ENCODE measurements at regions not wholly inside any gene's neighbourhood (a gene's known extent, or its start where the extent isn't known, plus 50 kb on each side); places are given as distances from the start of the nearest gene placed in this dataset.

DNA sequence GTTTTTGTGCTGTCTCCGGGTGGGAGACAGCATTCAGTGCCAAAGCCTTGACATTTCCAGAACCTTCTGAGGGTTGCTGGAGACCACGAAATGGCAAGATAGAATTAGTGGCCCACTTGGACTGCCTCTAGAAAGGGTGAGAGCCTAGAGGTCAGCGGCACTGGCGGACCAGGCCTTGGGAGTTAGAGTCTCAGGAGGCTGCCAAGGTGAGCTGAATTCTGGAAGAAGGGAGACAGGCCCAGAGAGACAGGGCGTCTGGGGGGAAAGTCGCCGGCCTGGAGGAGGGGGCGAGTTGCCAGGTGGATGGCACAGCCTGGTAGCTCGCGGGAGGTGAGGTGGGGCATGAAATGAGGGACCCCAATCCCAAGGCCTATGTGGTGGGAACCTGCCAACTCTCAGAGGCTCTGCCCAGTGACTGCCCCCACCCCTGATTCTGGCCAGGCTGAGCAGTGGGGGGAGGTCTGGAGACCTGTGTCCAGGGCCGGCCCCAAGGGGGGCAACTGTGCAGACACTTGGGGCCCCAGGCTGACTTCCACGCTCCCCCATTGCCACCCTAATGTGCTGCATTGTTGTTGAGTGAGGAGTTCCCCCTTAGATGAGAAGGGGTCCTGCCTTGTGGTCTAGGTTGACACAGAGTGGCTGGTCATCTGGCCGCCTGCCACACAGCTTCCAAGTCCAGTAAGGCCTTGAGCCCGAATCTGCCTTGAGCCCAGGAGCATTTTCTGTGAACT lies 211.1 kb upstream of the CIBAR2 start:
- H3K27ac ChIP-seq = no peak overlapping the region
- no peaks in the 10 kb centered on the region for H3K36me3 ChIP-seq
- H3K27me3 ChIP-seq = no peaks in the 10 kb centered on the region
- peaks cover 33% of the 10 kb centered on the region for H3K4me1 ChIP-seq
- no peaks in the 10 kb centered on the region for H3K9me3 ChIP-seq
- no peak overlapping the region for H3K4me3 ChIP-seq
- TF ChIP-seq, protein P1, sequence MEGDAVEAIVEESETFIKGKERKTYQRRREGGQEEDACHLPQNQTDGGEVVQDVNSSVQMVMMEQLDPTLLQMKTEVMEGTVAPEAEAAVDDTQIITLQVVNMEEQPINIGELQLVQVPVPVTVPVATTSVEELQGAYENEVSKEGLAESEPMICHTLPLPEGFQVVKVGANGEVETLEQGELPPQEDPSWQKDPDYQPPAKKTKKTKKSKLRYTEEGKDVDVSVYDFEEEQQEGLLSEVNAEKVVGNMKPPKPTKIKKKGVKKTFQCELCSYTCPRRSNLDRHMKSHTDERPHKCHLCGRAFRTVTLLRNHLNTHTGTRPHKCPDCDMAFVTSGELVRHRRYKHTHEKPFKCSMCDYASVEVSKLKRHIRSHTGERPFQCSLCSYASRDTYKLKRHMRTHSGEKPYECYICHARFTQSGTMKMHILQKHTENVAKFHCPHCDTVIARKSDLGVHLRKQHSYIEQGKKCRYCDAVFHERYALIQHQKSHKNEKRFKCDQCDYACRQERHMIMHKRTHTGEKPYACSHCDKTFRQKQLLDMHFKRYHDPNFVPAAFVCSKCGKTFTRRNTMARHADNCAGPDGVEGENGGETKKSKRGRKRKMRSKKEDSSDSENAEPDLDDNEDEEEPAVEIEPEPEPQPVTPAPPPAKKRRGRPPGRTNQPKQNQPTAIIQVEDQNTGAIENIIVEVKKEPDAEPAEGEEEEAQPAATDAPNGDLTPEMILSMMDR (IDR thresholded peaks at IDR 0.05) = no peak
- no peak for TF ChIP-seq POLR2A (IDR thresholded peaks at IDR 0.05)
- TF ChIP-seq POLR2AphosphoS5 (IDR thresholded peaks at IDR 0.05; ENCODE audit: insufficient read depth in 1 of 2, low read depth in 1 of 2) = no peak
- no peak for DNase-seq (ENCODE audit: extremely low spot score in 2 of 2)
- intact Hi-C loops (cut with DNase I) = loop anchor here (5.0 to 10.0 kb wide), 2 partner anchors 69 to 291 kb away; partner anchors contain the start of gene GSE1

DNA sequence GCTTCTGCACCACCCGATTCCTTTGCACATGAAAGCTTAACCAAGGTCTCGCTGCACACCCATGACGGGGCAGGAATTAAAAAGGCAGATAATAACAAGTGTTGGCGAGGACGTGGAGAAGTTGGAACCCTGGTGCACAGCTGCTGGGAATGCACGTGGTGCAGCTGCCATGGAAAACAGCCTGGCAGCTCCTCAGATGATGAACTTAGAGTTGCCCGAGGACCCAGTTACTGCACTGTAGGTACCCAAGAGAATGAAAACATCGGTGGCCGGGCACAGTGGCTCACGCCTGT lies 211.6 kb upstream of the CIBAR2 start:
- Histone ChIP-seq H3K4me1 (peaks cover 38% of the 10 kb centered on the region), H3K27me3 (no peaks in the 10 kb centered on the region), H3K36me3 (no peaks in the 10 kb centered on the region), H3K27ac (no peak overlapping the region), H3K9me3 (no peaks in the 10 kb centered on the region), H3K4me3 (no peak overlapping the region)
- intact Hi-C loops (cut with DNase I) = loop anchor here (5.0 to 10.0 kb wide), 2 partner anchors 68 to 291 kb away; partner anchors contain the start of gene GSE1
- no peak for DNase-seq (ENCODE audit: extremely low spot score in 2 of 2)
- no peak for TF ChIP-seq POLR2A (IDR thresholded peaks at IDR 0.05)
- no peak for TF ChIP-seq POLR2AphosphoS5 (IDR thresholded peaks at IDR 0.05; ENCODE audit: insufficient read depth in 1 of 2, low read depth in 1 of 2)
- TF ChIP-seq, protein P1 (IDR thresholded peaks at IDR 0.05) = no peak

DNA sequence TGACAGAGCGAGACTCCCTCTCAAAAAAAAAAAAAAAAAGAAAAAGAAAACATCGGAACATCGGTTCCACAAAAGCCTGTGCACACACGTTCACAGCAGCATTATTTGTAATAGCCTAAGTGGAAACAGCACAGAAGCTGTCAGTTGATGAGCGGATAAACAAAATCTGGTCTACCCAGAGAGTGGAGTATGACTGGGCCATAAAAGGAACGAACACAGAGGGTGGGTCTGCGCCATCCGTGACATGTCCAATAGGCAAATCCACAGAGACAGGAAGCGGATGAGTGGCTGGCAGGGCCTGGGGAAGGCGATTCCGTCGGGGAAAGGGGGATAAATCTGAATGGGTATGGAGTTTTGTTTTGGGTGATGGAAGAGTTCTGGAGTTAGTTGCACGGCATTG lies 212.2 kb upstream of the CIBAR2 start:
- no peak for DNase-seq (ENCODE audit: extremely low spot score in 2 of 2)
- intact Hi-C loops (cut with DNase I) = loop anchor here (5.0 to 10.0 kb wide), 2 partner anchors 68 to 290 kb away; partner anchors contain the start of gene GSE1
- Histone ChIP-seq H3K27ac (no peak overlapping the region), H3K27me3 (no peaks in the 10 kb centered on the region), H3K36me3 (no peaks in the 10 kb centered on the region), H3K9me3 (no peaks in the 10 kb centered on the region), H3K4me1 (peaks cover 43% of the 10 kb centered on the region), H3K4me3 (no peak overlapping the region)
- TF ChIP-seq POLR2AphosphoS5 (IDR thresholded peaks at IDR 0.05; ENCODE audit: insufficient read depth in 1 of 2, low read depth in 1 of 2) (no peak), POLR2A (IDR thresholded peaks at IDR 0.05) (no peak)
- TF ChIP-seq, protein P1 (IDR thresholded peaks at IDR 0.05) = no peak

DNA sequence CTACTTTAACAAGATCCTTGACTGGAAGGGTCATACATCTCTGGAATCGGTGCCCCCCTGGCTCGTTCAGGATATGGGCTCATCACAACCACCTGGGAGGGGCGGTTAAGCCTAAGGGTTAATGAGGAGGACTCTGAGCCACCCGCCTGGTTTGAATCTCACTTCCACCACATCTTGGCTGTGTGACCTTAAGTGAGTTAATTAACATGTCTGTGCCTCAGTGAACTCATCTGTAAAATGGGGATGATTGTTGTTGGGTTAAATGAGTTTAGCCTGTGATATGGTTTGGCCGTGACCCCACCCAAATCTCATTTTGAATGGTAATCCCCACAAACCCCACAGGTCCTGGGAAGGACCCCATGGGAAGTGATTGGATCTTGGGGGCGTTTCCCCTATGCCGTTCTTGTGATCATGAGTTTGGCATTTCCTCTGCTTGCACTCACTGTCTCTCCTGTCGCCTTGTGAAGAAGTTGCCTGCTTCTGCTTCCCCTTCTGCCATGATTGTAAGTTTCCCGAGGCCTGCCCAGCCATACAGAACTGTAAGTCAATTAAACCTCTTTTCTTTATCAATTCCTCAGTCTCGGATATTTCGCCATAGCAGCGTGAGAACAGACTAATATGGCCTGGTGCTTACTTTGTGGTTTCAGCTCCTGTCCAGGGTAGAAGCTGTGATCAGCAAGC lies 214.0 kb upstream of the CIBAR2 start:
- H3K36me3 ChIP-seq = no peaks in the 10 kb centered on the region
- peaks cover 49% of the 10 kb centered on the region for H3K4me1 ChIP-seq
- no peaks in the 10 kb centered on the region for H3K9me3 ChIP-seq
- TF ChIP-seq POLR2A (IDR thresholded peaks at IDR 0.05) (no peak), POLR2AphosphoS5 (IDR thresholded peaks at IDR 0.05; ENCODE audit: insufficient read depth in 1 of 2, low read depth in 1 of 2) (no peak)
- TF ChIP-seq, protein P1 (IDR thresholded peaks at IDR 0.05) = no peak
- H3K4me3 ChIP-seq = no peak overlapping the region
- no peak overlapping the region for H3K27ac ChIP-seq
- intact Hi-C loops (cut with DNase I) = loop anchor here (10.0 kb wide), 1 partner anchor 289 kb away; the partner anchor contains the start of gene GSE1
- no peaks in the 10 kb centered on the region for H3K27me3 ChIP-seq
- DNase-seq (ENCODE audit: extremely low spot score in 2 of 2) = no peak

DNA sequence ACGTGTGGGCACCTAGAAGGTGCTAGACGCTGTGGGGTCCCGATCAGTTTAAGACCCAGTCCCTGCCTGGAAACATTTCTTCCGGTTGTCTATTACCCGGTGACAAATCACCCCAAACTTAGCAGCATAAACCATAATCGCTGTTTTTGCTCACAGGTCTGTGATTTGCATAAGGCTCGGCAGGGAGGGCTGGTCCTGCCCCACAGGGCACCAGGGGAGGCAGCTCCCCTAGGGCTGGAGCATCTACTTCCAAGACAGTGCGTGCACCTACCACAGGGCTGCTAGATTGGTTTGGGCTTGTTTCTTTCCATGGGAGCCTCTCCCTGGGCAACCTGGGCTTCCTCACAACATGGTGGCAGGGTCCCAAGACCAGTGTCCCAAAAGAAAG lies 214.5 kb upstream of the CIBAR2 start:
- TF ChIP-seq POLR2AphosphoS5 (IDR thresholded peaks at IDR 0.05; ENCODE audit: insufficient read depth in 1 of 2, low read depth in 1 of 2) (no peak), POLR2A (IDR thresholded peaks at IDR 0.05) (no peak)
- TF ChIP-seq, protein P1 (IDR thresholded peaks at IDR 0.05) = no peak
- no peaks in the 10 kb centered on the region for H3K36me3 ChIP-seq
- no peaks in the 10 kb centered on the region for H3K9me3 ChIP-seq
- no peak for DNase-seq (ENCODE audit: extremely low spot score in 2 of 2)
- H3K4me1 ChIP-seq = peaks cover 43% of the 10 kb centered on the region
- intact Hi-C loops (cut with DNase I) = loop anchor here (10.0 kb wide), 1 partner anchor 288 kb away; the partner anchor contains the start of gene GSE1
- H3K27ac ChIP-seq = no peak overlapping the region
- H3K27me3 ChIP-seq = no peaks in the 10 kb centered on the region
- H3K4me3 ChIP-seq = no peak overlapping the region

Data from vagina (tissue), 2 donors.